PC-9 (cell line): ENCODE measurements at regions not wholly inside any gene's neighbourhood (a gene's known extent, or its start where the extent isn't known, plus 50 kb on each side); places are given as distances from the start of the nearest gene placed in this dataset.

Experiments
- BruUV-seq: library from RNA; stranded (reverse); fragments of 400-500 nt; replicated peaks from 2 replicates; lab custom pipeline; 2021; lab: Mats Ljungman, UMichigan
- CTCF ChIA-PET: fragments of 300-600 bp; sonication (Branson Sonifier 250); formaldehyde crosslinking; loops from one replicate; lab custom pipeline; 2022; ENCODE audit warnings: antibody characterized with exemption; lab: Charles Lee
- POLR2A ChIA-PET: fragments of 300-600 bp; sonication (Branson Sonifier 250); formaldehyde crosslinking; loops from one replicate; lab custom pipeline; 2022; ENCODE audit warnings: antibody characterized with exemption; ENCODE audit not compliant: unreplicated experiment; lab: Charles Lee
- DNase-seq, 2 experiments: peaks; one replicate each; pipeline versions ENCODE4 v3.0.0 to v3.0.0-alpha.2; 2015 to 2022; ENCODE audit warnings: mixed read lengths in 1 of 2
- H2AFZ ChIP-seq: fragments of 200-600 bp; sonication (generic); 2 replicates; pipeline ENCODE4 v1.8.1; 2017; ENCODE audit warnings: antibody characterized with exemption
- H3F3A ChIP-seq: fragments of 200-600 bp; sonication (generic); 2 replicates; pipeline ENCODE4 v1.8.1; 2017; ENCODE audit warnings: antibody characterized with exemption, mild to moderate bottlenecking, low read depth; ENCODE audit not compliant: insufficient read depth
- H3K27ac ChIP-seq: fragments of 200-600 bp; sonication (generic); 2 replicates; pipeline ENCODE4 v1.6.1; 2016; ENCODE audit warnings: mixed run types
- H3K27me3 ChIP-seq: fragments of 200-600 bp; sonication (generic); 2 replicates; pipeline ENCODE4 v1.6.1; 2016; ENCODE audit warnings: low read depth, mixed run types; ENCODE audit not compliant: insufficient read depth
- H3K36me3 ChIP-seq: fragments of 200-600 bp; sonication (generic); 2 replicates; pipeline ENCODE4 v1.6.1; 2016; ENCODE audit warnings: low read depth, mixed run types
- H3K4me1 ChIP-seq: fragments of 200-600 bp; sonication (generic); replicated peaks from 2 replicates; pipeline ENCODE4 v1.6.1; 2016; ENCODE audit warnings: mixed run types; ENCODE audit not compliant: insufficient read depth
- H3K4me2 ChIP-seq: fragments of 200-600 bp; sonication (generic); 2 replicates; pipeline ENCODE4 v1.6.1; 2017; ENCODE audit warnings: mixed run types
- H3K4me3 ChIP-seq: fragments of 200-600 bp; sonication (generic); 2 replicates; pipeline ENCODE4 v1.6.1; 2016; ENCODE audit warnings: mixed run types
- H3K79me2 ChIP-seq: fragments of 200-600 bp; sonication (generic); 2 replicates; pipeline ENCODE4 v1.6.1; 2017; ENCODE audit warnings: low read depth, mixed run types
- H3K9me2 ChIP-seq: fragments of 200-600 bp; sonication (generic); 2 replicates; pipeline ENCODE4 v1.8.1; 2017; ENCODE audit warnings: mild to moderate bottlenecking; ENCODE audit not compliant: insufficient read depth
- H3K9me3 ChIP-seq: fragments of 200-600 bp; sonication (generic); 2 replicates; pipeline ENCODE4 v1.8.1; 2016; ENCODE audit warnings: low read depth; ENCODE audit not compliant: insufficient read depth
- H4K20me1 ChIP-seq: fragments of 200-600 bp; sonication (generic); 2 replicates; pipeline ENCODE4 v1.8.1; 2017; ENCODE audit not compliant: insufficient read depth
- CTCF ChIP-seq: fragments of 200-600 bp; sonication (generic); conservative IDR thresholded peaks from 2 replicates; pipeline ENCODE4 v1.6.1; 2017; ENCODE audit warnings: mixed run types, antibody characterized with exemption, mild to moderate bottlenecking, moderate library complexity
- EZH2 ChIP-seq: fragments of 200-600 bp; sonication (generic); IDR thresholded peaks from 2 replicates; pipeline ENCODE4 v1.8.0; 2017; ENCODE audit warnings: antibody characterized with exemption, low read depth
- intact Hi-C: fragments of 100-400 bp; cut with micrococcal nuclease; formaldehyde crosslinking; loops from one replicate; pipeline ENCODE4 v1.10.0; 2022; ENCODE audit not compliant: unreplicated experiment

GRCh38 chr13:105105471-105105870 is 1430.0 kb downstream of the EFNB2 start:
- Histone ChIP-seq H3K4me1 (no peaks in the 10 kb centered on the region), H3F3A (no peaks in the 10 kb centered on the region), H3K27me3 (no peaks in the 10 kb centered on the region), H3K27ac (no peak overlapping the region), H2AFZ (no peak overlapping the region), H3K4me3 (no peak overlapping the region), H3K9me2 (no peaks in the 10 kb centered on the region), H3K4me2 (no peak overlapping the region), H4K20me1 (no peaks in the 10 kb centered on the region), H3K9me3 (no peaks in the 10 kb centered on the region), H3K79me2 (no peaks in the 10 kb centered on the region), H3K36me3 (no peaks in the 10 kb centered on the region)
- no peak for TF ChIP-seq EZH2
- TF ChIP-seq CTCF: no peak
- ChIA-PET POLR2A (no interaction called here), CTCF (no interaction called here)
- no TSS peak for BruUV-seq
- intact Hi-C loops: no loop called here
- no peak for DNase-seq

- BruUV-seq: no TSS peak
- TF ChIP-seq CTCF: no peak
- TF ChIP-seq EZH2: no peak
- Histone ChIP-seq H3K9me3 (no peaks in the 10 kb centered on the region), H3K4me2 (no peak overlapping the region), H3K79me2 (no peaks in the 10 kb centered on the region), H3K27ac (no peak overlapping the region), H3K27me3 (no peaks in the 10 kb centered on the region), H4K20me1 (no peaks in the 10 kb centered on the region), H3F3A (no peaks in the 10 kb centered on the region), H2AFZ (no peak overlapping the region), H3K9me2 (no peaks in the 10 kb centered on the region), H3K4me3 (no peak overlapping the region), H3K4me1 (no peaks in the 10 kb centered on the region), H3K36me3 (no peaks in the 10 kb centered on the region)
- CTCF ChIA-PET: no interaction called here
- intact Hi-C loops: no loop called here
- POLR2A ChIA-PET: interaction anchor here (0.6 kb wide), 1 partner anchor 98 kb away, joined by 3 read pairs; no protein-coding TSS in a partner anchor
- no peak for DNase-seq
Observed at GRCh38 chr13:105097521-105097920, 1437.9 kb downstream of the EFNB2 start.

GRCh38 chr13:105089858-105090643 is 1445.4 kb downstream of the EFNB2 start:
- ChIA-PET CTCF (no interaction called here), POLR2A (no interaction called here)
- Histone ChIP-seq H3K27me3 (no peaks in the 10 kb centered on the region), H3K9me2 (no peaks in the 10 kb centered on the region), H3K9me3 (no peaks in the 10 kb centered on the region; the same call in 1 of the 2 replicates), H4K20me1 (no peaks in the 10 kb centered on the region), H3K27ac (no peak overlapping the region), H3K4me2 (no peak overlapping the region), H2AFZ (no peak overlapping the region), H3K36me3 (no peaks in the 10 kb centered on the region), H3F3A (no peaks in the 10 kb centered on the region), H3K4me1 (no peaks in the 10 kb centered on the region), H3K79me2 (no peaks in the 10 kb centered on the region), H3K4me3 (no peak overlapping the region)
- TF ChIP-seq CTCF: no peak
- TF ChIP-seq EZH2: no peak
- intact Hi-C loops: no loop called here
- no peak for DNase-seq
- no TSS peak for BruUV-seq
